PFSK-1 (cell line): ENCODE measurements at regions not wholly inside any gene's neighbourhood (a gene's known extent, or its start where the extent isn't known, plus 50 kb on each side); places are given as distances from the start of the nearest gene placed in this dataset.

Experiments used
- POLR2AphosphoS5 ChIP-seq: IDR thresholded peaks from 2 replicates; pipeline ENCODE4 v1.6.1; 2012; ENCODE audit warnings: low read depth, mild to moderate bottlenecking, control low read depth, low read length, moderate library complexity
- SIN3A ChIP-seq: IDR thresholded peaks from 2 replicates; pipeline ENCODE4 v1.6.1; 2012; ENCODE audit warnings: mild to moderate bottlenecking, low read length, moderate library complexity, borderline replicate concordance; ENCODE audit not compliant: insufficient read depth
- TAF1 ChIP-seq: IDR thresholded peaks from 2 replicates; pipeline ENCODE4 v1.6.1; 2012; ENCODE audit warnings: low read length, control low read depth, borderline replicate concordance; ENCODE audit not compliant: insufficient read depth
- TF ChIP-seq, protein P1 (sequence below), 2 experiments: IDR thresholded peaks; 2 replicates each; pipeline versions ENCODE4 v1.6.1 to v1.8.0; 2011 to 2012; ENCODE audit warnings: low read depth in 2 of 2, low read length in 2 of 2, control low read depth in 1 of 2, inconsistent platforms in 1 of 2, mild to moderate bottlenecking in 1 of 2, moderate library complexity in 1 of 2; ENCODE audit not compliant: insufficient read depth in 1 of 2

DNA sequence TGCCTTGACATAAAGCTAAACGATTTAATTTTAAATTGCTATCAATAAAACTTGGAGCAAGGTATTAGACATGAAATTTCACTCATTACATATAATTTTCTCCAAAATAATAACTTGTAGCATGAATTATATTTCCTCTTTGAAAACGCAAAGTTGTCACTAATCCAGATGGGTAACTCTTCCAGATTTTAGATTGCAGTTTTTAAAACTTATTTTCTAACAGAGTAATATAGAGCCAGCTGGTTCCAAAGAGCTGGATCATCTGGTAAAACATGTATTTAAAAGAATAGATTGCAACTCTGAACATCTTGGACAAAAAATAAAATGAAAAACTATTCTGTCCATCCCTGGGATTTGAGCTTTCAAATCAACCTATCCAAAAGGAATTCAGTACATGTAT lies 238.2 kb upstream of the INTU start:
- TF ChIP-seq POLR2AphosphoS5, result no peak
- TF ChIP-seq TAF1, result no peak
- TF ChIP-seq, protein P1, sequence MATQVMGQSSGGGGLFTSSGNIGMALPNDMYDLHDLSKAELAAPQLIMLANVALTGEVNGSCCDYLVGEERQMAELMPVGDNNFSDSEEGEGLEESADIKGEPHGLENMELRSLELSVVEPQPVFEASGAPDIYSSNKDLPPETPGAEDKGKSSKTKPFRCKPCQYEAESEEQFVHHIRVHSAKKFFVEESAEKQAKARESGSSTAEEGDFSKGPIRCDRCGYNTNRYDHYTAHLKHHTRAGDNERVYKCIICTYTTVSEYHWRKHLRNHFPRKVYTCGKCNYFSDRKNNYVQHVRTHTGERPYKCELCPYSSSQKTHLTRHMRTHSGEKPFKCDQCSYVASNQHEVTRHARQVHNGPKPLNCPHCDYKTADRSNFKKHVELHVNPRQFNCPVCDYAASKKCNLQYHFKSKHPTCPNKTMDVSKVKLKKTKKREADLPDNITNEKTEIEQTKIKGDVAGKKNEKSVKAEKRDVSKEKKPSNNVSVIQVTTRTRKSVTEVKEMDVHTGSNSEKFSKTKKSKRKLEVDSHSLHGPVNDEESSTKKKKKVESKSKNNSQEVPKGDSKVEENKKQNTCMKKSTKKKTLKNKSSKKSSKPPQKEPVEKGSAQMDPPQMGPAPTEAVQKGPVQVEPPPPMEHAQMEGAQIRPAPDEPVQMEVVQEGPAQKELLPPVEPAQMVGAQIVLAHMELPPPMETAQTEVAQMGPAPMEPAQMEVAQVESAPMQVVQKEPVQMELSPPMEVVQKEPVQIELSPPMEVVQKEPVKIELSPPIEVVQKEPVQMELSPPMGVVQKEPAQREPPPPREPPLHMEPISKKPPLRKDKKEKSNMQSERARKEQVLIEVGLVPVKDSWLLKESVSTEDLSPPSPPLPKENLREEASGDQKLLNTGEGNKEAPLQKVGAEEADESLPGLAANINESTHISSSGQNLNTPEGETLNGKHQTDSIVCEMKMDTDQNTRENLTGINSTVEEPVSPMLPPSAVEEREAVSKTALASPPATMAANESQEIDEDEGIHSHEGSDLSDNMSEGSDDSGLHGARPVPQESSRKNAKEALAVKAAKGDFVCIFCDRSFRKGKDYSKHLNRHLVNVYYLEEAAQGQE (IDR thresholded peaks at IDR 0.05; ENCODE audit: insufficient read depth in 1 of 2, low read depth in 2 of 2, low read length in 2 of 2), result no peak
- TF ChIP-seq SIN3A, result no peak
